Parathyroid adenoma (tissue), 2 donors: ENCODE measurements at regions not wholly inside any gene's neighbourhood (a gene's known extent, or its start where the extent isn't known, plus 50 kb on each side); places are given as distances from the start of the nearest gene placed in this dataset.

ENCODE experiments used
- H2AFZ ChIP-seq: fragments of 300-600 bp; sonication (generic); one replicate; pipeline ENCODE4 v1.7.0; 2017; ENCODE audit warnings: antibody characterized with exemption, mild to moderate bottlenecking
- H3K27ac ChIP-seq: fragments of 300-600 bp; sonication (generic); one replicate; pipeline ENCODE4 v1.7.0; 2017
- H3K27me3 ChIP-seq: fragments of 300-600 bp; sonication (generic); one replicate; pipeline ENCODE4 v1.7.0; 2017; ENCODE audit warnings: low read length; ENCODE audit not compliant: control insufficient read depth, insufficient read depth
- H3K36me3 ChIP-seq: fragments of 300-600 bp; sonication (generic); one replicate; pipeline ENCODE4 v1.7.0; 2017; ENCODE audit warnings: low read length; ENCODE audit not compliant: control insufficient read depth, insufficient read depth
- H3K4me1 ChIP-seq: fragments of 300-600 bp; sonication (generic); one replicate; pipeline ENCODE4 v1.7.0; 2017; ENCODE audit warnings: control low read depth
- H3K4me2 ChIP-seq: fragments of 300-600 bp; sonication (generic); one replicate; pipeline ENCODE4 v1.7.0; 2017; ENCODE audit warnings: low read length
- H3K4me3 ChIP-seq: fragments of 300-600 bp; sonication (generic); one replicate; pipeline ENCODE4 v1.7.0; 2017; ENCODE audit warnings: low read depth, low read length
- H3K79me2 ChIP-seq: fragments of 300-600 bp; sonication (generic); one replicate; pipeline ENCODE4 v1.7.0; 2017; ENCODE audit warnings: control low read depth
- H3K9ac ChIP-seq: fragments of 300-600 bp; sonication (generic); one replicate; pipeline ENCODE4 v1.7.0; 2017; ENCODE audit warnings: mild to moderate bottlenecking
- H3K9me3 ChIP-seq: fragments of 300-600 bp; sonication (generic); one replicate; pipeline ENCODE4 v1.7.0; 2017; ENCODE audit warnings: low read length; ENCODE audit not compliant: control insufficient read depth
- TF ChIP-seq, protein P1 (sequence below): fragments of 300-600 bp; sonication (generic); IDR thresholded peaks from one replicate; pipeline ENCODE4 v1.7.0; 2017; ENCODE audit warnings: antibody characterized with exemption, mild to moderate bottlenecking
- donor health status: primary hyperparathyroidism.

DNA sequence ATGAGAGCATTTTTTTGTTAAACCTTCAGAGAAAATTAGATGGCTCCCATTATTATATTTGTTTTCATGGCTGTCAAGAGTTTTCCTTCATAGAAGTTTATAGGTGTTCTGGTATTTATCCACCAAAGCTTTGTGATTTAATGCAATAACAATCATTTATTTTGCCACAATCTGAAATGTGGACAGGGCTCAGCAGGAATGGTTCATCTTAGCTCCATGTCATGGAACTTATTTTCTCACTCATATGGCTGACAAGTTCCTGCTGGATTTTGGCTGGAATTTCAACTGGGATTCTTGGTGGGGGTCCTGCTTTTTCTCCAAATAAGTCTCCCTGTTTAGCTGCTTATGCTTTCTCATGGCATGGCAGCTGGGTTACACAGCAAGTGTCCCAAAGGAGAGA, 876.7 kb downstream of the QKI start:
- H2AFZ ChIP-seq = no peak overlapping the region
- TF ChIP-seq, protein P1, sequence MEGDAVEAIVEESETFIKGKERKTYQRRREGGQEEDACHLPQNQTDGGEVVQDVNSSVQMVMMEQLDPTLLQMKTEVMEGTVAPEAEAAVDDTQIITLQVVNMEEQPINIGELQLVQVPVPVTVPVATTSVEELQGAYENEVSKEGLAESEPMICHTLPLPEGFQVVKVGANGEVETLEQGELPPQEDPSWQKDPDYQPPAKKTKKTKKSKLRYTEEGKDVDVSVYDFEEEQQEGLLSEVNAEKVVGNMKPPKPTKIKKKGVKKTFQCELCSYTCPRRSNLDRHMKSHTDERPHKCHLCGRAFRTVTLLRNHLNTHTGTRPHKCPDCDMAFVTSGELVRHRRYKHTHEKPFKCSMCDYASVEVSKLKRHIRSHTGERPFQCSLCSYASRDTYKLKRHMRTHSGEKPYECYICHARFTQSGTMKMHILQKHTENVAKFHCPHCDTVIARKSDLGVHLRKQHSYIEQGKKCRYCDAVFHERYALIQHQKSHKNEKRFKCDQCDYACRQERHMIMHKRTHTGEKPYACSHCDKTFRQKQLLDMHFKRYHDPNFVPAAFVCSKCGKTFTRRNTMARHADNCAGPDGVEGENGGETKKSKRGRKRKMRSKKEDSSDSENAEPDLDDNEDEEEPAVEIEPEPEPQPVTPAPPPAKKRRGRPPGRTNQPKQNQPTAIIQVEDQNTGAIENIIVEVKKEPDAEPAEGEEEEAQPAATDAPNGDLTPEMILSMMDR = no peak
- H3K27ac ChIP-seq = no peak overlapping the region
- no peaks in the 10 kb centered on the region for H3K9me3 ChIP-seq
- no peak overlapping the region for H3K9ac ChIP-seq
- H3K27me3 ChIP-seq = no peaks in the 10 kb centered on the region
- no peaks in the 10 kb centered on the region for H3K36me3 ChIP-seq
- H3K4me1 ChIP-seq = no peaks in the 10 kb centered on the region
- no peak overlapping the region for H3K4me2 ChIP-seq
- H3K4me3 ChIP-seq = no peak overlapping the region
- H3K79me2 ChIP-seq = no peaks in the 10 kb centered on the region

DNA sequence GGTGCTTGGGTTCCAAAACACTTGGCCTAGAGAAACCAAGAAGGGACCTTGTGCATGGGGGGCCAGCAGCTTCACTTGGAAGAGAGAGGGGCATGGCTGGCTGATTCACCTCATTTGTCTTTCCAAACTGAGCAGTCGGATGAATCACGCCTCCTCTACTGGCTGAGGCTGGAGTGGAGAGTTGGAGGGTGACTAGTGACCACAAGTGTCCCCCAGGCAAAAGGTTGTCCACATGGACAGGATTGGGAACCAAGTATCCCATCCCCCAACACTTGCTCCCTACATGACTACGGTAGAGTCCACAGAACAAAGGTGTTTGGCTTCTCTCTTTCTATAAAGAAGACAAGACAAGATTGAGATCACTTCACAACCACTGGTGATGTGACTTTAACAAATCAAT, 875.6 kb downstream of the QKI start:
- no peak overlapping the region for H3K9ac ChIP-seq
- TF ChIP-seq, protein P1 = no peak
- H2AFZ ChIP-seq = no peak overlapping the region
- no peak overlapping the region for H3K27ac ChIP-seq
- H3K4me3 ChIP-seq = no peak overlapping the region
- H3K36me3 ChIP-seq = no peaks in the 10 kb centered on the region
- no peaks in the 10 kb centered on the region for H3K79me2 ChIP-seq
- no peak overlapping the region for H3K4me2 ChIP-seq
- no peaks in the 10 kb centered on the region for H3K27me3 ChIP-seq
- no peaks in the 10 kb centered on the region for H3K9me3 ChIP-seq
- H3K4me1 ChIP-seq = no peaks in the 10 kb centered on the region

DNA sequence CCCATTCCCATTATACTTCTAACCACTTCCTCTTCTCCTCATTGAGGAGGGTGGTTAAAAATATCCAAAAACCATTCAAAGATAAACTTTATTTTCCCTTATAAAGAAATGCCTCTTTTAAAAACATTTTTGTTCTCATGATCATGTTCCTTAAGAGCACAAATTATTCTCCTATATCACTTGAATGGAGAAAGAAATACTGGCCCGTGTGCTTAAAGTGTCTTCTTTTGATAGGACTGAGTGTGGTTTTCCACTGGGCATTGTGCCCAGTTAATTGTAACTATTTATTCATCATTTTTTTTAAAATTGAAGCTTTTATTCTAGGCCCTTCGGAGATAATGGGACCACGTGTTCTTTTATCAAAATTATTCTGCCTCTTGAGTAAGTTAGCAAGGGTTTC, 871.5 kb downstream of the QKI start:
- Histone ChIP-seq H3K9me3 (no peaks in the 10 kb centered on the region), H3K4me1 (no peaks in the 10 kb centered on the region), H2AFZ (no peak overlapping the region), H3K27me3 (no peaks in the 10 kb centered on the region), H3K4me2 (no peak overlapping the region), H3K36me3 (no peaks in the 10 kb centered on the region), H3K4me3 (no peak overlapping the region), H3K27ac (no peak overlapping the region), H3K9ac (no peak overlapping the region), H3K79me2 (no peaks in the 10 kb centered on the region)
- TF ChIP-seq, protein P1 = no peak

DNA sequence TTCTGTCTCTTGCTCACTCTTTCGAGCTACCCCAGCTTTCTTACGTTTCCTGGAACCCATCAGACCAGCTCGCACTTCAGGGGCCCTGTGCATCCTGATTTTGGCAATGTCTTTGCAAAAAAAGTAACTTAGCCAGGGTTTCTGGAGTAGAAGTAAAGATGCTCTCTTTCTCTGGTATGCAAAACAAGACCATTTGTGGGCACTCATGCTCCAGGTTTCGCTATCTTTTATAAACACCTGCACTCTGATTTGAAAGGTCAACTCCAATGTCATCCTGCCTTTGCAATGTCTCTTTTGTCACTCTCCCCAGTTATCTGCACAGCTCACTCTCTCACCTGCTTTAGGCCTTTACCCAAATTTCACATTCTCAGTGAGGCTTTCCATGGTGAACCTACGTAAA, 869.1 kb downstream of the QKI start:
- TF ChIP-seq, protein P1 = no peak
- no peak overlapping the region for H3K27ac ChIP-seq
- H2AFZ ChIP-seq = no peak overlapping the region
- H3K9ac ChIP-seq = no peak overlapping the region
- no peaks in the 10 kb centered on the region for H3K79me2 ChIP-seq
- H3K4me3 ChIP-seq = no peak overlapping the region
- H3K36me3 ChIP-seq = no peaks in the 10 kb centered on the region
- no peaks in the 10 kb centered on the region for H3K4me1 ChIP-seq
- no peaks in the 10 kb centered on the region for H3K27me3 ChIP-seq
- no peaks in the 10 kb centered on the region for H3K9me3 ChIP-seq
- no peak overlapping the region for H3K4me2 ChIP-seq

DNA sequence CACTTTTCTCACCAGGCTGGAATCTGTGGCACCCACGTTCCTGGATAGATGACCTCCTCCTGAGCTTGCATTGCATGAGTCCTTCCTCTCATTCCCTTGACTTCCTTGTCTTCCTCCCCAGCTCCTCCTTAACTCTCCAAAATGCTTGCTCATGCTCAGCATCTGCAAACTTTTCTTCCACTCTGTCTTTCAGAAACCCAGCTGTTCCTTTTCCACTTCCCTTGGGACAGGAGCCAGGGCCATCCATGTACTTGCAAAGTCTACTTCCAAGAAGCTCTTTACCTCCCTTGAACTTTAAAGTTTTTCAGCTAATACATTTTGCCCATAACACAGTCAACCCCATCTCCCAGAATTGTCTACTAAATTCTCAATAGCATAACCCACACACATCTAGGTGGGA, 861.7 kb downstream of the QKI start:
- no peak overlapping the region for H3K4me3 ChIP-seq
- no peak overlapping the region for H2AFZ ChIP-seq
- H3K36me3 ChIP-seq = no peaks in the 10 kb centered on the region
- H3K27ac ChIP-seq = no peak overlapping the region
- H3K79me2 ChIP-seq = no peaks in the 10 kb centered on the region
- no peaks in the 10 kb centered on the region for H3K9me3 ChIP-seq
- H3K4me2 ChIP-seq = no peak overlapping the region
- H3K9ac ChIP-seq = no peak overlapping the region
- TF ChIP-seq, protein P1 = no peak
- no peaks in the 10 kb centered on the region for H3K27me3 ChIP-seq
- H3K4me1 ChIP-seq = no peaks in the 10 kb centered on the region
